ENCODE measurements at regions not wholly inside any gene's neighbourhood (a gene's known extent, or its start where the extent isn't known, plus 50 kb on each side); places are given as distances from the start of the nearest gene placed in this dataset.

DNA sequence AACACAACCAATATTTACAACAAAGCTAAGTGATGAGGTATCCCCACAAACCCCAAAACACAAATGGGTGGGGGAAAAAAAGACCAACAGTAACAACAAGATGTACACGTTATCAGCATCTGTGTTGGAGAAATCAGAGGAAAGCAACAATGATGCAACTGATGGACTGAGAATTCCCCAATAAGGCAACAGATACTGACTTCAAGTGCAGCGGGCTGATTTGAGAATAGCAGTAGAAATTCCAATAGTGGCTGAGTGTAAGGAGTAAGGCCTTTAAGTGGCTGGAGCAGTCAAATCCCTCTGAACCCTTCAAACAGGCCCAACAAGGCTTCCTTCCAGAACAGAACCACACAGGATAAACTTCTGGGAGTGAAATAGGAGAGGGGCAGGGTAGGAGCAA, 97.6 kb downstream of the TM2D1 start:
- H3K27ac ChIP-seq: no peak overlapping the region
- no peak for TF ChIP-seq ZFX (IDR thresholded peaks at IDR 0.05)
- TF ChIP-seq, protein P1, sequence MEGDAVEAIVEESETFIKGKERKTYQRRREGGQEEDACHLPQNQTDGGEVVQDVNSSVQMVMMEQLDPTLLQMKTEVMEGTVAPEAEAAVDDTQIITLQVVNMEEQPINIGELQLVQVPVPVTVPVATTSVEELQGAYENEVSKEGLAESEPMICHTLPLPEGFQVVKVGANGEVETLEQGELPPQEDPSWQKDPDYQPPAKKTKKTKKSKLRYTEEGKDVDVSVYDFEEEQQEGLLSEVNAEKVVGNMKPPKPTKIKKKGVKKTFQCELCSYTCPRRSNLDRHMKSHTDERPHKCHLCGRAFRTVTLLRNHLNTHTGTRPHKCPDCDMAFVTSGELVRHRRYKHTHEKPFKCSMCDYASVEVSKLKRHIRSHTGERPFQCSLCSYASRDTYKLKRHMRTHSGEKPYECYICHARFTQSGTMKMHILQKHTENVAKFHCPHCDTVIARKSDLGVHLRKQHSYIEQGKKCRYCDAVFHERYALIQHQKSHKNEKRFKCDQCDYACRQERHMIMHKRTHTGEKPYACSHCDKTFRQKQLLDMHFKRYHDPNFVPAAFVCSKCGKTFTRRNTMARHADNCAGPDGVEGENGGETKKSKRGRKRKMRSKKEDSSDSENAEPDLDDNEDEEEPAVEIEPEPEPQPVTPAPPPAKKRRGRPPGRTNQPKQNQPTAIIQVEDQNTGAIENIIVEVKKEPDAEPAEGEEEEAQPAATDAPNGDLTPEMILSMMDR (conservative IDR thresholded peaks at IDR 0.05): no peak

GRCh38 chr1:61626816-61627215, 98.1 kb downstream of the TM2D1 start:
- H3K27ac ChIP-seq: no peak overlapping the region
- TF ChIP-seq, protein P1 (conservative IDR thresholded peaks at IDR 0.05): no peak
- TF ChIP-seq ZFX (IDR thresholded peaks at IDR 0.05): no peak

DNA sequence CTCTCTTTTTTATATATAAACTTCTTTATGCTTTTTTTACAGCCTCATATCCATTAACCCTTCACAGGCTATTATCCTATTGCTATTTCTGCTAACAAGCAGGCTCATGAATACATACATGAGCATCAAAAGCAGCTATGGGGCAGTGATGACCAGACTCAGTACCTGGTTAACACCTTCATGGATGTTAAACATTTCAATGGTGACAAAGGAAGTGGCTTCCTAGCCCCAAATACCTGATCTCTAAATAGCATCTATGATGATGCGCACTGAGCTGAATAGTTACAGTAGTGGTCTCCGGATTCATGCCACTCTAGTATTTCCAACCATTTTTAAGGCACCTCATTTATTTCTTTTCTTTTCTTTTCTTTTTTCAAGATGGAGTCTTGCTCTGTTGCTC, 101.1 kb downstream of the TM2D1 start:
- TF ChIP-seq ZFX (IDR thresholded peaks at IDR 0.05): no peak
- TF ChIP-seq, protein P1 (conservative IDR thresholded peaks at IDR 0.05): no peak
- no peak overlapping the region for H3K27ac ChIP-seq

DNA sequence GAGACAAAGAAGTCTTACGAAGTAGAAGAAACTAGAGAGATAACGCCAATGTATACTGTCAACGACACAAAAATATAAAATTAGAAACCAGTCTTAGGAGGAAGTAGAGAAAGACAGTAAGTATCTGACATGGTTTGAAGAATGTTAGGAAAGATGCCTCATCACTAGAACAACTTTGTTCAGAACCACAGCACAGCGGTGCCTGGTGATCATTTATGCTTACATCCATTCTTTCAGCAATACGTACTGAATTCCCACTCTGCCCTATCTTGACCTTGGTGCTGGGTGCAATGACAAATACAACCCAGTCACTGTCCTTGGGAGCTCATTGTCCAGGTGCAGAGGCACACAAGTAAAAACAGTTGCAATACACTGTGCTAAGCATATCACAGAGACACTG, 104.4 kb downstream of the TM2D1 start:
- H3K27ac ChIP-seq: no peak overlapping the region
- TF ChIP-seq, protein P1 (conservative IDR thresholded peaks at IDR 0.05): no peak
- TF ChIP-seq ZFX (IDR thresholded peaks at IDR 0.05): no peak

GRCh38 chr1:61618755-61619154, 106.2 kb downstream of the TM2D1 start:
- TF ChIP-seq, protein P1 (conservative IDR thresholded peaks at IDR 0.05): no peak
- TF ChIP-seq ZFX (IDR thresholded peaks at IDR 0.05): no peak
- no peak overlapping the region for H3K27ac ChIP-seq

DNA sequence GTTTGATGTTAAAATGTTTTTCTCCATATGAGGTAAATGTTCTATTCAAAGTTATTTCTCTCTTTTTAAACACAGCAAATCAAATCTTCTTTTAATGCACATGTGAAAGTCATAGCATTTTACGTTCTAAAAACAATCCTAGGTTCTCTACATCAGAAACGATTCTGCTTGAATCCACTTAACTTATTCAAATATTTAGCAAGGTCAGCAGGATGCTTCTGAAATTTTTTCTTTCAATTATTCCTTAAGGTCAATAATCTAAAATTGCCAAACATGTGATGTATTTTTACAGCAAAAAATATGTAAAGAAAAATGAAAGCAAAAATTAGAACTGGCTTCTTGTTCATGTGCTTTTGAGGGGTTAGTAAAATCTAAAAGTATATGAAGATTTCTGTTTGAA, 106.7 kb downstream of the TM2D1 start:
- TF ChIP-seq, protein P1 (conservative IDR thresholded peaks at IDR 0.05): no peak
- no peak for TF ChIP-seq ZFX (IDR thresholded peaks at IDR 0.05)
- H3K27ac ChIP-seq: no peak overlapping the region

DNA sequence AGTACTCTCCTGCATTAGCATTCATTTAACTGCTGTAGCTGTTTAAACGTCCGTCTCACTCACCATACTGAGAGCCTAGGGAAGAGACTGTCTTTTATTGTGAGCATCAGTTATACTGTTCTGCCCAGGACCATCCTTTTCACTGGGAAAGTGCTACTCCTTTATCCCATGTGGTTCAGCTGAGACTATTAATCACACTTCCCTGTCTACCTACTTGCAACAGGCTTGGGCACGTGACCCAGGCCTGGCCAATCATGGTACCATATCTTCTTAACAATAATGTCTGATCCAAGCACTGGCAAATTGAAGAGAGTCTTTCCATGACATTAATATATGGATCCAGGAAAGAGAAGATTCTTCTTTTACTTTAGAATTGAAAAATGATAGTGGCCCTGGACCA, 108.1 kb downstream of the TM2D1 start:
- H3K27ac ChIP-seq: no peak overlapping the region
- TF ChIP-seq, protein P1 (conservative IDR thresholded peaks at IDR 0.05): no peak
- no peak for TF ChIP-seq ZFX (IDR thresholded peaks at IDR 0.05)

Data from C4-2B (cell line).